CD4-positive, alpha-beta T cell (primary cell): ENCODE measurements at regions not wholly inside any gene's neighbourhood (a gene's known extent, or its start where the extent isn't known, plus 50 kb on each side); places are given as distances from the start of the nearest gene placed in this dataset.

ENCODE experiments used
- ATAC-seq: fragments of 200-7000 bp; cut with Tn5 transposase; one replicate; pipeline ENCODE4 v1.10.0; 2022; ENCODE audit warnings: mild to moderate bottlenecking; ENCODE audit not compliant: poor library complexity
- CTCF ChIA-PET: fragments of 350-600 bp; sonication (Branson Sonifier 250); formaldehyde crosslinking; loops from one replicate; lab custom pipeline; 2021; ENCODE audit warnings: antibody characterized with exemption, inconsistent platforms; lab: Charles Lee
- POLR2A ChIA-PET: fragments of 350-600 bp; sonication (Branson Sonifier 250); formaldehyde crosslinking; loops from one replicate; lab custom pipeline; 2021; ENCODE audit warnings: antibody characterized with exemption, inconsistent platforms; lab: Charles Lee
- DNase-seq, 14 experiments: peaks; one replicate each; pipeline ENCODE4 v3.0.0-alpha.2; 2013 to 2020; ENCODE audit warnings: mixed read lengths in 2 of 14
- H3K27ac ChIP-seq, 2 donors: one replicate each; pipeline versions ENCODE4 v1.5.1 to v1.7.0; 2013; ENCODE audit warnings: low read length in 2 of 2, low read depth in 1 of 2, mild to moderate bottlenecking in 1 of 2
- H3K27me3 ChIP-seq, 2 experiments: 1 replicate in 1 of 2; 2 replicates in 1 of 2; pipeline versions ENCODE4 v1.6.1 to v1.7.0; 2013; ENCODE audit warnings: low read length in 2 of 2, control low read depth in 1 of 2, mild to moderate bottlenecking in 1 of 2, moderate library complexity in 1 of 2; ENCODE audit not compliant: insufficient read depth in 2 of 2, control insufficient read depth in 1 of 2
- H3K36me3 ChIP-seq: one replicate; pipeline ENCODE4 v1.6.1; 2013; ENCODE audit warnings: low read length, control low read depth; ENCODE audit not compliant: insufficient read depth
- H3K4me1 ChIP-seq: one replicate; pipeline ENCODE4 v1.6.1; 2013; ENCODE audit warnings: low read length, control low read depth; ENCODE audit not compliant: insufficient read depth
- H3K4me3 ChIP-seq: one replicate; pipeline ENCODE4 v1.5.1; 2013; ENCODE audit warnings: mild to moderate bottlenecking, low read length, moderate library complexity
- H3K9me3 ChIP-seq, 2 experiments: 1 replicate in 1 of 2; 2 replicates in 1 of 2; pipeline versions ENCODE4 v1.6.1 to v1.7.0; 2013; ENCODE audit warnings: low read length in 2 of 2, mild to moderate bottlenecking in 2 of 2, control low read depth in 1 of 2, moderate library complexity in 1 of 2; ENCODE audit not compliant: control insufficient read depth in 1 of 2, insufficient read depth in 1 of 2
- H3K27ac Mint-ChIP-seq: one replicate; pipeline ENCODE4 v1.8.0; 2020; ENCODE audit warnings: mixed read lengths
- H3K27me3 Mint-ChIP-seq: one replicate; pipeline ENCODE4 v1.8.0; 2021; ENCODE audit warnings: mixed read lengths
- H3K36me3 Mint-ChIP-seq: one replicate; pipeline ENCODE4 v1.8.0; 2021; ENCODE audit warnings: low read depth, mixed read lengths
- H3K4me1 Mint-ChIP-seq: one replicate; pipeline ENCODE4 v1.8.0; 2021; ENCODE audit warnings: low read depth, mixed read lengths
- H3K4me3 Mint-ChIP-seq: one replicate; pipeline ENCODE4 v1.8.0; 2020; ENCODE audit warnings: mild to moderate bottlenecking, mixed read lengths
- H3K9me3 Mint-ChIP-seq: one replicate; pipeline ENCODE4 v1.8.0; 2020; ENCODE audit warnings: mixed read lengths
- CTCF ChIP-seq: fragments of 200-600 bp; IDR thresholded peaks from one replicate; pipeline ENCODE4 v1.8.0; 2022; ENCODE audit warnings: antibody characterized with exemption, mild to moderate bottlenecking
- intact Hi-C, 2 experiments: fragments of 100-400 bp; cut with DNase I in 1 of 2; cut with micrococcal nuclease in 1 of 2; formaldehyde crosslinking; loops; one replicate each; pipeline versions ENCODE4 v1.15.1 to v1.9.0; 2023 to 2025; cut with DNase I, micrococcal nuclease

GRCh38 chr1:101152633-101153032 lies 84.2 kb upstream of the S1PR1 start:
- Mint-ChIP-seq H3K4me1 (peaks cover 16% of the 10 kb centered on the region), H3K9me3 (no peaks in the 10 kb centered on the region), H3K36me3 (no peaks in the 10 kb centered on the region), H3K27me3 (no peaks in the 10 kb centered on the region), H3K4me3 (no peak overlapping the region), H3K27ac (no peak overlapping the region)
- H3K27ac ChIP-seq: no peak overlapping the region
- DNase-seq: no peak
- POLR2A ChIA-PET: no interaction called here
- H3K9me3 ChIP-seq: no peaks in the 10 kb centered on the region
- intact Hi-C loops: no loop called here
- H3K27me3 ChIP-seq: no peaks in the 10 kb centered on the region
- no peaks in the 10 kb centered on the region for H3K4me1 ChIP-seq
- H3K4me3 ChIP-seq: no peak overlapping the region
- CTCF ChIA-PET: interaction anchor here (1.5 kb wide), 1 partner anchor 12 kb away, joined by 5 read pairs; no protein-coding TSS in a partner anchor
- ATAC-seq: no peak
- H3K36me3 ChIP-seq: no peaks in the 10 kb centered on the region
- no peak for TF ChIP-seq CTCF

GRCh38 chr1:101151286-101151685 lies 85.5 kb upstream of the S1PR1 start:
- no peaks in the 10 kb centered on the region for H3K4me1 ChIP-seq
- no peak overlapping the region for H3K4me3 ChIP-seq
- POLR2A ChIA-PET: no interaction called here
- ATAC-seq: no peak
- no peak for DNase-seq
- intact Hi-C loops: no loop called here
- no peaks in the 10 kb centered on the region for H3K9me3 Mint-ChIP-seq
- TF ChIP-seq CTCF: no peak
- H3K9me3 ChIP-seq: no peaks in the 10 kb centered on the region
- CTCF ChIA-PET: interaction anchor here (1.4 to 1.5 kb wide), 2 partner anchors 11 to 87 kb away, joined by 4 to 5 read pairs; no protein-coding TSS in a partner anchor
- peaks cover 16% of the 10 kb centered on the region for H3K4me1 Mint-ChIP-seq
- H3K36me3 Mint-ChIP-seq: no peaks in the 10 kb centered on the region
- no peaks in the 10 kb centered on the region for H3K27me3 Mint-ChIP-seq
- H3K4me3 Mint-ChIP-seq: no peak overlapping the region
- H3K27ac Mint-ChIP-seq: no peak overlapping the region
- no peak overlapping the region for H3K27ac ChIP-seq
- no peaks in the 10 kb centered on the region for H3K27me3 ChIP-seq
- no peaks in the 10 kb centered on the region for H3K36me3 ChIP-seq

- CTCF ChIA-PET: interaction anchor here (1.4 kb wide), 1 partner anchor 88 kb away, joined by 4 read pairs; no protein-coding TSS in a partner anchor
- no peak for DNase-seq
- ATAC-seq: no peak
- Histone ChIP-seq H3K27me3 (no peaks in the 10 kb centered on the region), H3K27ac (no peak overlapping the region), H3K4me3 (no peak overlapping the region), H3K36me3 (no peaks in the 10 kb centered on the region), H3K4me1 (no peaks in the 10 kb centered on the region), H3K9me3 (no peaks in the 10 kb centered on the region)
- POLR2A ChIA-PET: no interaction called here
- no peaks in the 10 kb centered on the region for H3K9me3 Mint-ChIP-seq
- intact Hi-C loops: no loop called here
- TF ChIP-seq CTCF: no peak
- no peak overlapping the region for H3K4me3 Mint-ChIP-seq
- H3K4me1 Mint-ChIP-seq: peaks cover 16% of the 10 kb centered on the region
- H3K27ac Mint-ChIP-seq: no peak overlapping the region
- no peaks in the 10 kb centered on the region for H3K27me3 Mint-ChIP-seq
- no peaks in the 10 kb centered on the region for H3K36me3 Mint-ChIP-seq
Measured at GRCh38 chr1:101150670-101151069, 86.1 kb upstream of the S1PR1 start.
